ENCODE measurements at regions not wholly inside any gene's neighbourhood (a gene's known extent, or its start where the extent isn't known, plus 50 kb on each side); places are given as distances from the start of the nearest gene placed in this dataset.

DNA sequence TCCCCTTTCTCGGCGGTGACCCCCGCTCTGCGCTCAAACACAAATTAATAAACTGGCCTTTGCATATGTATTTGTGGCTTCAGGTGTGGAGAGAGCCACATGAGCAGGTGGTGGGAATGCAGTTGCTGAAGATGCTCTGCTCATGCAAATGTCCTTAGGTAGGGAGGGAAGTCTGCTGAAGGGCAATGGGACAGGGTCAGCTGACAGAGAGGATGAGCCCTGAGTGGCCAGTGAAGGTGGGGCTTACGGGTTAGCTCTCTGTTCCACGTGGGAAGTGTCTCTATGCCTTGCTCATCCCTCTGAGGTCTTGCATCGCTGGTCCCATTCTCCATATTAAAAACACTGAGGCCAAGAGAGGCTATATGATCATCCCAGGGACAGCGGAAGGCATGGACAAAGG is 74.2 kb upstream of the CCL1 start (continued):
- TF ChIP-seq SREBF1 (IDR thresholded peaks at IDR 0.05; ENCODE audit: borderline replicate concordance, low read depth, low read length) (no peak), BDP1 (IDR thresholded peaks at IDR 0.05; ENCODE audit: insufficient read depth, insufficient read length) (no peak), MAFF (IDR thresholded peaks at IDR 0.05; ENCODE audit: low read length) (no peak), FOXM1 (IDR thresholded peaks at IDR 0.05; ENCODE audit: low read depth) (no peak), FOXM1 (CRISPR knock-in tag; IDR thresholded peaks at IDR 0.05; ENCODE audit: low read depth) (no peak)

DNA sequence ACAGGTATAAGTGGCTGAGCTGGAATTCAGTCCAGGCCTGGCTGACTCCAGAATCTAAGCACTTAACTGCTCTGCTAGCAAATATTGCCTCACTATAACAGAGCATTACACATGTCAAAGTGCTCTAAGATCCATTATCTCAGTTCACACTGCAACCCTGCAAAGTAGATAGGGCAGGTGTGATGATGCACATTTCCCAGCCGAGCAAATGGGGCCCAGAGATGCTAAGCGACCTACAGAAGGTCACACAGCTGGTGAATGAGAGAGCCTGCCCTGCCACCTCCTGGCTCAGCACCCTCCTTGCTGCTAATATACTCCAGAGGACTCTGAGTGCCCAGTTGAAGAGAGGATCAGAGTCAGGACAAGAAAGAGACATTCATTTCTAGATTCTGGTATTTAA is 73.6 kb upstream of the CCL1 start:
- CTCF ChIA-PET (ENCODE audit: low intra/inter-chr PET ratio) = no interaction called here
- H3K4me1 ChIP-seq (replicated peaks in 1 of 2; ENCODE audit: control insufficient read depth in 2 of 2, insufficient read depth in 2 of 2, low read length in 2 of 2) = no peaks in the 10 kb centered on the region; a peak in 1 of 5 replicates
- FAIRE-seq = no peak

More for the DNA sequence above, 73.6 kb upstream of the CCL1 start:
- Histone ChIP-seq H2AFZ (ENCODE audit: low read depth, low read length) (no peak overlapping the region), H3K27me3 (ENCODE audit: control insufficient read depth in 2 of 2, insufficient read depth in 2 of 2, low read length in 2 of 2) (peaks cover 9 to 30% of the 10 kb centered on the region in 2 experiments; a peak in 4 of 5 replicates), H3K9me3 (replicated peaks; ENCODE audit: control insufficient read depth, insufficient read depth, low read depth, low read length) (no peaks in the 10 kb centered on the region), H3K4me3 (no peak overlapping the region), H3K4me2 (ENCODE audit: insufficient read depth, low read length) (no peak overlapping the region), H4K20me1 (replicated peaks; ENCODE audit: control insufficient read depth, insufficient read depth, low read length) (no peaks in the 10 kb centered on the region; the same call in 1 of the 2 replicates), H3K79me2 (ENCODE audit: control insufficient read depth, insufficient read depth, low read length) (no peaks in the 10 kb centered on the region), H3K9me1 (ENCODE audit: control insufficient read depth, insufficient read depth, low read length) (no peaks in the 10 kb centered on the region), H3K9ac (ENCODE audit: insufficient read depth in 1 of 2, low read depth in 2 of 2, low read length in 2 of 2) (no peak overlapping the region), H3K27ac (ENCODE audit: extremely low read depth, low read depth, low read length) (no peak overlapping the region), H3K36me3 (ENCODE audit: control insufficient read depth, insufficient read depth, low read length) (no peaks in the 10 kb centered on the region)
- 3% methylated on average over 2 of the region's 2 CpGs for WGBS (ENCODE audit: insufficient coverage, low coverage, missing lambda C conversion rate)
- in situ Hi-C loops (cut with MboI) (loop anchor here (25.0 kb wide), 1 partner anchor 1301 kb away; the partner anchor contains the start of gene RASL10B), intact Hi-C loops (cut with micrococcal nuclease) (no loop called here)
- ATAC-seq (no peak), DNase-seq (ENCODE audit: extremely low read depth in 1 of 4, low spot score in 3 of 4) (no peak)
- POLR2A ChIA-PET = interaction anchor here (0.5 kb wide), 1 partner anchor 19 kb away, joined by 3 read pairs; no protein-coding TSS in a partner anchor
- peak; percentile 15; the same call in 1 of the 2 replicates for TF ChIP-seq ESRRA (IDR thresholded peaks at IDR 0.05; ENCODE audit: borderline replicate concordance, low read depth)
- TF ChIP-seq POLR2AphosphoS2 (IDR thresholded peaks at IDR 0.05; ENCODE audit: low read length) = no peak
- TF ChIP-seq ZFP36 (IDR thresholded peaks at IDR 0.05; ENCODE audit: low read depth, low read length, partially characterized antibody) = peak; percentile 81
- no peak for TF ChIP-seq MED1 (CRISPR knock-in tag; IDR thresholded peaks at IDR 0.05; ENCODE audit: borderline replicate concordance)
- no peak for TF ChIP-seq SMAD2 (IDR thresholded peaks at IDR 0.05; ENCODE audit: low read depth, low read length)
- peak; percentile 74 for TF ChIP-seq RBM25 (IDR thresholded peaks at IDR 0.05; ENCODE audit: low read depth, low read length, severe bottlenecking)
- TF ChIP-seq, protein P1, sequence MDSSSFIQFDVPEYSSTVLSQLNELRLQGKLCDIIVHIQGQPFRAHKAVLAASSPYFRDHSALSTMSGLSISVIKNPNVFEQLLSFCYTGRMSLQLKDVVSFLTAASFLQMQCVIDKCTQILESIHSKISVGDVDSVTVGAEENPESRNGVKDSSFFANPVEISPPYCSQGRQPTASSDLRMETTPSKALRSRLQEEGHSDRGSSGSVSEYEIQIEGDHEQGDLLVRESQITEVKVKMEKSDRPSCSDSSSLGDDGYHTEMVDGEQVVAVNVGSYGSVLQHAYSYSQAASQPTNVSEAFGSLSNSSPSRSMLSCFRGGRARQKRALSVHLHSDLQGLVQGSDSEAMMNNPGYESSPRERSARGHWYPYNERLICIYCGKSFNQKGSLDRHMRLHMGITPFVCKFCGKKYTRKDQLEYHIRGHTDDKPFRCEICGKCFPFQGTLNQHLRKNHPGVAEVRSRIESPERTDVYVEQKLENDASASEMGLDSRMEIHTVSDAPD (CRISPR knock-in tag; IDR thresholded peaks at IDR 0.05) = no peak
- no TSS peak for BruUV-seq (replicated peaks)
